Stimulated activated CD8-positive, alpha-beta memory T cell treated with anti-CD3 and anti-CD28 coated beads, Interleukin-7, amount 100 ng/mL, for 1 hour (primary cell): ENCODE measurements at regions not wholly inside any gene's neighbourhood (a gene's known extent, or its start where the extent isn't known, plus 50 kb on each side); places are given as distances from the start of the nearest gene placed in this dataset.

Experiments used
- DNase-seq, 2 donors: peaks; one replicate each; pipeline ENCODE4 v3.0.0-alpha.2; 2020; ENCODE audit warnings: low read depth in 2 of 2

GRCh38 chr12:60138526-60138925 is 542.7 kb downstream of the SLC16A7 start:
- DNase-seq: no peak

GRCh38 chr12:60144395-60144794 is 548.6 kb downstream of the SLC16A7 start:
- no peak for DNase-seq

GRCh38 chr12:60148109-60148508 is 552.3 kb downstream of the SLC16A7 start:
- no peak for DNase-seq

GRCh38 chr12:60148831-60149230 is 553.0 kb downstream of the SLC16A7 start:
- no peak for DNase-seq

- DNase-seq: no peak
Observed at GRCh38 chr12:60152756-60153155, 556.9 kb downstream of the SLC16A7 start.

GRCh38 chr12:60159761-60160160 is 563.9 kb downstream of the SLC16A7 start:
- no peak for DNase-seq

GRCh38 chr12:60162988-60163720 is 567.3 kb downstream of the SLC16A7 start:
- no peak for DNase-seq

- no peak for DNase-seq
Observed at GRCh38 chr12:60165781-60166180, 570.0 kb downstream of the SLC16A7 start.

GRCh38 chr12:60168441-60168840 is 572.6 kb downstream of the SLC16A7 start:
- DNase-seq: no peak

- no peak for DNase-seq
Observed at GRCh38 chr12:60169904-60170303, 574.1 kb downstream of the SLC16A7 start.

- DNase-seq: no peak
Observed at GRCh38 chr12:60172266-60173211, 576.7 kb downstream of the SLC16A7 start.

GRCh38 chr12:60173224-60174170 is 577.7 kb downstream of the SLC16A7 start:
- DNase-seq: no peak

- DNase-seq: no peak
Observed at GRCh38 chr12:60174476-60174875, 578.6 kb downstream of the SLC16A7 start.

- no peak for DNase-seq
Observed at GRCh38 chr12:60174941-60175340, 579.1 kb downstream of the SLC16A7 start.

- DNase-seq: no peak
Observed at GRCh38 chr12:60176891-60177290, 581.1 kb downstream of the SLC16A7 start.

GRCh38 chr12:60180298-60180697 is 584.5 kb downstream of the SLC16A7 start:
- DNase-seq: no peak

GRCh38 chr12:60182354-60182753 is 586.5 kb downstream of the SLC16A7 start:
- no peak for DNase-seq

GRCh38 chr12:60184096-60184495 is 588.3 kb downstream of the SLC16A7 start:
- DNase-seq: no peak

- DNase-seq: no peak
Observed at GRCh38 chr12:60185060-60185459, 589.2 kb downstream of the SLC16A7 start.

GRCh38 chr12:60191271-60191670 is 595.4 kb downstream of the SLC16A7 start:
- no peak for DNase-seq

- DNase-seq: no peak
Observed at GRCh38 chr12:60191676-60192359, 596.0 kb downstream of the SLC16A7 start.
